ENCODE measurements at regions not wholly inside any gene's neighbourhood (a gene's known extent, or its start where the extent isn't known, plus 50 kb on each side); places are given as distances from the start of the nearest gene placed in this dataset.
A peak's percentile ranks its signal among the peaks of the same experiment; 100 is the strongest.
"Not testable (repeated sequence)": the region's sequence is repeated elsewhere in the genome, so short reads cannot be mapped to it uniquely, and the experiment has no call there.

- in situ Hi-C loops (cut with MboI; ENCODE audit: low pct_unique_long_range_greater_than_20kb in 2 of 9, low sequenced_read_pairs in 9 of 9, unreplicated experiment in 9 of 9): loop anchor here in 1 of 9 experiments (25.0 kb wide), 1 partner anchor 1090 kb away; no protein-coding TSS in a partner anchor
- ATAC-seq (replicated peaks in 6 of 8): peak in 7 of 8 experiments; percentile 48 to 96 (median 70)
- WGBS, 10 experiments: 0 to 70% (median 38%) methylated on average over 1 to 3 of the region's 5 CpGs; no CpG with 5 or more reads in 4 of the 10 experiments
- no peak overlapping the region for H3K4me3 ChIP-seq
- no peak overlapping the region for H3K27ac ChIP-seq
- H3K4me1 ChIP-seq (replicated peaks in 1 of 2): no peaks in the 10 kb centered on the region
Measured at GRCh38 chr9:75197561-75197960, 109.2 kb downstream of the OSTF1 start.

GRCh38 chr9:75198436-75198835 lies 110.1 kb downstream of the OSTF1 start:
- Histone ChIP-seq H3K4me1 (replicated peaks in 1 of 2) (no peaks in the 10 kb centered on the region), H3K27ac (no peak overlapping the region), H3K4me3 (no peak overlapping the region)
- in situ Hi-C loops (cut with MboI; ENCODE audit: low pct_unique_long_range_greater_than_20kb in 2 of 9, low sequenced_read_pairs in 9 of 9, unreplicated experiment in 9 of 9): loop anchor here in 1 of 9 experiments (25.0 kb wide), 1 partner anchor 1089 kb away; no protein-coding TSS in a partner anchor
- no peak for ATAC-seq (replicated peaks in 6 of 8)
- WGBS, 10 experiments: 57 to 100% (median 90%) methylated on average over 1 to 7 of the region's 7 CpGs; no CpG with 5 or more reads in 3 of the 10 experiments

- in situ Hi-C loops (cut with MboI; ENCODE audit: low pct_unique_long_range_greater_than_20kb in 2 of 9, low sequenced_read_pairs in 9 of 9, unreplicated experiment in 9 of 9): no loop called here
- Histone ChIP-seq H3K4me3 (no peak overlapping the region), H3K27ac (no peak overlapping the region), H3K4me1 (replicated peaks in 1 of 2) (no peaks in the 10 kb centered on the region)
- peak in 2 of 8 experiments; percentile 27 to 28 for ATAC-seq (replicated peaks in 6 of 8)
- 25 to 100% (median 71%) methylated on average over 1 of the region's 1 CpG; no CpG with 5 or more reads in 1 of the 10 experiments for WGBS, 10 experiments
Measured at GRCh38 chr9:75200892-75201470, 112.7 kb downstream of the OSTF1 start.

- in situ Hi-C loops (cut with MboI; ENCODE audit: low pct_unique_long_range_greater_than_20kb in 2 of 9, low sequenced_read_pairs in 9 of 9, unreplicated experiment in 9 of 9): no loop called here
- no peak for ATAC-seq (replicated peaks in 6 of 8)
- WGBS, 10 experiments: 50 to 100% (median 88%) methylated on average over 1 to 3 of the region's 3 CpGs; no CpG with 5 or more reads in 1 of the 10 experiments
- Histone ChIP-seq H3K4me1 (replicated peaks in 1 of 2) (no peaks in the 10 kb centered on the region), H3K4me3 (no peak overlapping the region), H3K27ac (no peak overlapping the region)
Measured at GRCh38 chr9:75201480-75202209, 113.3 kb downstream of the OSTF1 start.

- ATAC-seq (replicated peaks in 6 of 8); H3K4me1 ChIP-seq (replicated peaks in 1 of 2); H3K4me3 ChIP-seq; H3K27ac ChIP-seq; in situ Hi-C loops (cut with MboI; ENCODE audit: low pct_unique_long_range_greater_than_20kb in 2 of 9, low sequenced_read_pairs in 9 of 9, unreplicated experiment in 9 of 9): not testable (repeated sequence)
- no CpG with 5 or more reads among the region's 12 CpGs for WGBS, 10 experiments
Measured at GRCh38 chr9:75207997-75208396, 119.7 kb downstream of the OSTF1 start.

GRCh38 chr9:75210215-75210614 lies 121.9 kb downstream of the OSTF1 start:
- Histone ChIP-seq H3K27ac (no peak overlapping the region), H3K4me3 (no peak overlapping the region), H3K4me1 (replicated peaks in 1 of 2) (no peaks in the 10 kb centered on the region)
- in situ Hi-C loops (cut with MboI; ENCODE audit: low pct_unique_long_range_greater_than_20kb in 2 of 9, low sequenced_read_pairs in 9 of 9, unreplicated experiment in 9 of 9): no loop called here
- 0 to 80% (median 30%) methylated on average over 1 to 3 of the region's 3 CpGs; no CpG with 5 or more reads in 3 of the 10 experiments for WGBS, 10 experiments
- ATAC-seq (replicated peaks in 6 of 8): no peak

GRCh38 chr9:75213765-75214164 lies 125.5 kb downstream of the OSTF1 start:
- ATAC-seq (replicated peaks in 6 of 8): no peak
- in situ Hi-C loops (cut with MboI; ENCODE audit: low pct_unique_long_range_greater_than_20kb in 2 of 9, low sequenced_read_pairs in 9 of 9, unreplicated experiment in 9 of 9): no loop called here
- H3K4me1 ChIP-seq (replicated peaks in 1 of 2): peaks cover 0 to 6% of the 10 kb centered on the region in 2 donors
- WGBS, 10 experiments: 0 to 97% (median 73%) methylated on average over 1 to 3 of the region's 3 CpGs; no CpG with 5 or more reads in 1 of the 10 experiments
- no peak overlapping the region for H3K27ac ChIP-seq
- H3K4me3 ChIP-seq: no peak overlapping the region

GRCh38 chr9:75226403-75227139 lies 138.3 kb downstream of the OSTF1 start:
- no peak overlapping the region for H3K4me3 ChIP-seq
- ATAC-seq (replicated peaks in 6 of 8): no peak
- in situ Hi-C loops (cut with MboI; ENCODE audit: low pct_unique_long_range_greater_than_20kb in 2 of 9, low sequenced_read_pairs in 9 of 9, unreplicated experiment in 9 of 9): no loop called here
- no peak overlapping the region for H3K27ac ChIP-seq
- no peaks in the 10 kb centered on the region for H3K4me1 ChIP-seq (replicated peaks in 1 of 2)
- WGBS, 10 experiments: 0 to 80% (median 45%) methylated on average over 1 to 2 of the region's 2 CpGs; no CpG with 5 or more reads in 1 of the 10 experiments

- no peak overlapping the region for H3K4me3 ChIP-seq
- in situ Hi-C loops (cut with MboI; ENCODE audit: low pct_unique_long_range_greater_than_20kb in 2 of 9, low sequenced_read_pairs in 9 of 9, unreplicated experiment in 9 of 9): no loop called here
- no peaks in the 10 kb centered on the region for H3K4me1 ChIP-seq (replicated peaks in 1 of 2)
- no peak for ATAC-seq (replicated peaks in 6 of 8)
- WGBS, 10 experiments: 0 to 100% (median 72%) methylated on average over 1 to 3 of the region's 3 CpGs; no CpG with 5 or more reads in 3 of the 10 experiments
- H3K27ac ChIP-seq: no peak overlapping the region
Measured at GRCh38 chr9:75228893-75229292, 140.6 kb downstream of the OSTF1 start.

GRCh38 chr9:75229605-75230332 lies 141.5 kb downstream of the OSTF1 start:
- in situ Hi-C loops (cut with MboI; ENCODE audit: low pct_unique_long_range_greater_than_20kb in 2 of 9, low sequenced_read_pairs in 9 of 9, unreplicated experiment in 9 of 9): no loop called here

GRCh38 chr9:75230469-75230868 lies 142.2 kb downstream of the OSTF1 start:
- no peak overlapping the region for H3K4me3 ChIP-seq
- WGBS, 10 experiments: 20 to 100% (median 67%) methylated on average over 1 to 3 of the region's 3 CpGs; no CpG with 5 or more reads in 1 of the 10 experiments
- no peak for ATAC-seq (replicated peaks in 6 of 8)
- no peaks in the 10 kb centered on the region for H3K4me1 ChIP-seq (replicated peaks in 1 of 2)
- H3K27ac ChIP-seq: no peak overlapping the region
- in situ Hi-C loops (cut with MboI; ENCODE audit: low pct_unique_long_range_greater_than_20kb in 2 of 9, low sequenced_read_pairs in 9 of 9, unreplicated experiment in 9 of 9): no loop called here

More at GRCh38 chr9:75229605-75230332, 141.5 kb downstream of the OSTF1 start:
- Histone ChIP-seq H3K27ac (no peak overlapping the region), H3K4me3 (no peak overlapping the region), H3K4me1 (replicated peaks in 1 of 2) (no peaks in the 10 kb centered on the region)
- ATAC-seq (replicated peaks in 6 of 8): peak in 1 of 8 experiments; percentile 34
- 30 to 93% (median 61%) methylated on average over 2 to 3 of the region's 5 CpGs; no CpG with 5 or more reads in 3 of the 10 experiments for WGBS, 10 experiments

GRCh38 chr9:75231167-75231566 lies 142.9 kb downstream of the OSTF1 start:
- Histone ChIP-seq H3K4me3 (no peak overlapping the region), H3K27ac (no peak overlapping the region), H3K4me1 (replicated peaks in 1 of 2) (no peaks in the 10 kb centered on the region)
- ATAC-seq (replicated peaks in 6 of 8): no peak
- in situ Hi-C loops (cut with MboI; ENCODE audit: low pct_unique_long_range_greater_than_20kb in 2 of 9, low sequenced_read_pairs in 9 of 9, unreplicated experiment in 9 of 9): no loop called here
- 9 to 90% (median 76%) methylated on average over 2 of the region's 2 CpGs; no CpG with 5 or more reads in 3 of the 10 experiments for WGBS, 10 experiments
